ENCODE measurements at regions not wholly inside any gene's neighbourhood (a gene's known extent, or its start where the extent isn't known, plus 50 kb on each side); places are given as distances from the start of the nearest gene placed in this dataset.

- TF ChIP-seq, protein P1, sequence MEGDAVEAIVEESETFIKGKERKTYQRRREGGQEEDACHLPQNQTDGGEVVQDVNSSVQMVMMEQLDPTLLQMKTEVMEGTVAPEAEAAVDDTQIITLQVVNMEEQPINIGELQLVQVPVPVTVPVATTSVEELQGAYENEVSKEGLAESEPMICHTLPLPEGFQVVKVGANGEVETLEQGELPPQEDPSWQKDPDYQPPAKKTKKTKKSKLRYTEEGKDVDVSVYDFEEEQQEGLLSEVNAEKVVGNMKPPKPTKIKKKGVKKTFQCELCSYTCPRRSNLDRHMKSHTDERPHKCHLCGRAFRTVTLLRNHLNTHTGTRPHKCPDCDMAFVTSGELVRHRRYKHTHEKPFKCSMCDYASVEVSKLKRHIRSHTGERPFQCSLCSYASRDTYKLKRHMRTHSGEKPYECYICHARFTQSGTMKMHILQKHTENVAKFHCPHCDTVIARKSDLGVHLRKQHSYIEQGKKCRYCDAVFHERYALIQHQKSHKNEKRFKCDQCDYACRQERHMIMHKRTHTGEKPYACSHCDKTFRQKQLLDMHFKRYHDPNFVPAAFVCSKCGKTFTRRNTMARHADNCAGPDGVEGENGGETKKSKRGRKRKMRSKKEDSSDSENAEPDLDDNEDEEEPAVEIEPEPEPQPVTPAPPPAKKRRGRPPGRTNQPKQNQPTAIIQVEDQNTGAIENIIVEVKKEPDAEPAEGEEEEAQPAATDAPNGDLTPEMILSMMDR (IDR thresholded peaks at IDR 0.05), result no peak
- TF ChIP-seq EZH2phosphoT487 (IDR thresholded peaks at IDR 0.05), result no peak
- TF ChIP-seq EZH2 (IDR thresholded peaks at IDR 0.05), result no peak
Measured at GRCh38 chr21:28374881-28375280, 617.8 kb downstream of the LTN1 start.
